ENCODE measurements at regions not wholly inside any gene's neighbourhood (a gene's known extent, or its start where the extent isn't known, plus 50 kb on each side); places are given as distances from the start of the nearest gene placed in this dataset.

GRCh38 chr12:59166457-59166856, 246.2 kb upstream of the LRIG3 start:
- TF ChIP-seq EZH2phosphoT487 (IDR thresholded peaks at IDR 0.05; ENCODE audit: borderline replicate concordance) = no peak
- TF ChIP-seq, protein P1, sequence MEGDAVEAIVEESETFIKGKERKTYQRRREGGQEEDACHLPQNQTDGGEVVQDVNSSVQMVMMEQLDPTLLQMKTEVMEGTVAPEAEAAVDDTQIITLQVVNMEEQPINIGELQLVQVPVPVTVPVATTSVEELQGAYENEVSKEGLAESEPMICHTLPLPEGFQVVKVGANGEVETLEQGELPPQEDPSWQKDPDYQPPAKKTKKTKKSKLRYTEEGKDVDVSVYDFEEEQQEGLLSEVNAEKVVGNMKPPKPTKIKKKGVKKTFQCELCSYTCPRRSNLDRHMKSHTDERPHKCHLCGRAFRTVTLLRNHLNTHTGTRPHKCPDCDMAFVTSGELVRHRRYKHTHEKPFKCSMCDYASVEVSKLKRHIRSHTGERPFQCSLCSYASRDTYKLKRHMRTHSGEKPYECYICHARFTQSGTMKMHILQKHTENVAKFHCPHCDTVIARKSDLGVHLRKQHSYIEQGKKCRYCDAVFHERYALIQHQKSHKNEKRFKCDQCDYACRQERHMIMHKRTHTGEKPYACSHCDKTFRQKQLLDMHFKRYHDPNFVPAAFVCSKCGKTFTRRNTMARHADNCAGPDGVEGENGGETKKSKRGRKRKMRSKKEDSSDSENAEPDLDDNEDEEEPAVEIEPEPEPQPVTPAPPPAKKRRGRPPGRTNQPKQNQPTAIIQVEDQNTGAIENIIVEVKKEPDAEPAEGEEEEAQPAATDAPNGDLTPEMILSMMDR (conservative IDR thresholded peaks at IDR 0.05; ENCODE audit: low read length) = no peak
- Histone ChIP-seq H3K9me2 (replicated peaks; ENCODE audit: low read depth, low read length) (no peaks in the 10 kb centered on the region), H4K20me1 (ENCODE audit: insufficient read depth, low read length, poor library complexity, severe bottlenecking) (no peaks in the 10 kb centered on the region), H3K4me3 (ENCODE audit: low read length, poor library complexity, severe bottlenecking) (no peak overlapping the region), H3K4me2 (ENCODE audit: low read depth, low read length, poor library complexity, severe bottlenecking) (no peak overlapping the region), H3K36me3 (ENCODE audit: insufficient read depth, low read length) (no peaks in the 10 kb centered on the region), H3K27me3 (ENCODE audit: insufficient read depth, low read length, poor library complexity, severe bottlenecking) (no peaks in the 10 kb centered on the region), H3K4me1 (ENCODE audit: insufficient read depth, low read length, poor library complexity, severe bottlenecking) (no peaks in the 10 kb centered on the region), H3K9ac (ENCODE audit: low read depth, low read length, poor library complexity, severe bottlenecking) (no peak overlapping the region), H2AFZ (ENCODE audit: low read length) (no peak overlapping the region), H3K9me3 (ENCODE audit: insufficient read depth, low read depth, low read length) (no peaks in the 10 kb centered on the region), H3K79me2 (ENCODE audit: insufficient read depth, low read length) (no peaks in the 10 kb centered on the region), H3F3A (ENCODE audit: low read depth) (no peaks in the 10 kb centered on the region)

DNA sequence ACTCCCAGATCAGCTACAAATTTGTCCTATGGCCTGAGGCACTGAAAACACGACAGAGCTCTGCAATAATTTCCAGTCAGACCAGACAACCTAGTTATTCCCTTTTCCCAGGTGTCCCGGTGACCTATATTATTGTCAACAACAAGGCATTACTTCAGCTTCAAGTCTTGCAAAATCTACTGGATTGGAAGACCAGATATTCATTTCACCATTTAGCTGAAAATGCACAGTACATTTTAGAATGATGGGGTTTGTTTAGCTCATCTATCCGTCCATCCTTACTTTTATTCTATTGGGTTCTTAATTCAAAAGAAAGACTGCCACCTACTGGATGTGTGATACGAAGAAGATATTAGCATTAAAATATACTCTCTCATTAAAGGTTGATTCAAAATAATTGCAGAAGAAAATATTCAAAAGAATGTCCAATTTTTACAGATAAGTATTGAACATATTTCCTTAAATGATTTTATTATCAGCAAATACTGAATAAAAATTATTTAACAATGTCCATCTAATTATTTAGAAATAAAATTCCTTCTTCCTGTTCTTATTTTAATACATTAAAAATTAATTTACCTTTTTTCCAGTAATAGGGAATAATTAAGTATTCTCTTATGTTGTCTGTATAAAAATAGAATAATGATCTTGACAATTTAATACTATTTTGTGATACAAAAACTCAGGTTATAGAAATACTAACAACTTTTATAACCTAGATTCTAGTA, 244.9 kb upstream of the LRIG3 start:
- H3K36me3 ChIP-seq (ENCODE audit: insufficient read depth, low read length) = no peaks in the 10 kb centered on the region
- H3F3A ChIP-seq (ENCODE audit: low read depth) = no peaks in the 10 kb centered on the region
- TF ChIP-seq, protein P1 (conservative IDR thresholded peaks at IDR 0.05; ENCODE audit: low read length) = peak; percentile 77
- TF ChIP-seq EZH2phosphoT487 (IDR thresholded peaks at IDR 0.05; ENCODE audit: borderline replicate concordance) = no peak
- H3K9me2 ChIP-seq (replicated peaks; ENCODE audit: low read depth, low read length) = no peaks in the 10 kb centered on the region
- no peak overlapping the region for H3K4me3 ChIP-seq (ENCODE audit: low read length, poor library complexity, severe bottlenecking)
- no peak overlapping the region for H3K4me2 ChIP-seq (ENCODE audit: low read depth, low read length, poor library complexity, severe bottlenecking)
- H3K9me3 ChIP-seq (ENCODE audit: insufficient read depth, low read depth, low read length) = no peaks in the 10 kb centered on the region
- H3K27me3 ChIP-seq (ENCODE audit: insufficient read depth, low read length, poor library complexity, severe bottlenecking) = no peaks in the 10 kb centered on the region
- no peaks in the 10 kb centered on the region for H4K20me1 ChIP-seq (ENCODE audit: insufficient read depth, low read length, poor library complexity, severe bottlenecking)
- H3K9ac ChIP-seq (ENCODE audit: low read depth, low read length, poor library complexity, severe bottlenecking) = no peak overlapping the region
- H2AFZ ChIP-seq (ENCODE audit: low read length) = no peak overlapping the region
- no peaks in the 10 kb centered on the region for H3K79me2 ChIP-seq (ENCODE audit: insufficient read depth, low read length)
- H3K4me1 ChIP-seq (ENCODE audit: insufficient read depth, low read length, poor library complexity, severe bottlenecking) = no peaks in the 10 kb centered on the region

DNA sequence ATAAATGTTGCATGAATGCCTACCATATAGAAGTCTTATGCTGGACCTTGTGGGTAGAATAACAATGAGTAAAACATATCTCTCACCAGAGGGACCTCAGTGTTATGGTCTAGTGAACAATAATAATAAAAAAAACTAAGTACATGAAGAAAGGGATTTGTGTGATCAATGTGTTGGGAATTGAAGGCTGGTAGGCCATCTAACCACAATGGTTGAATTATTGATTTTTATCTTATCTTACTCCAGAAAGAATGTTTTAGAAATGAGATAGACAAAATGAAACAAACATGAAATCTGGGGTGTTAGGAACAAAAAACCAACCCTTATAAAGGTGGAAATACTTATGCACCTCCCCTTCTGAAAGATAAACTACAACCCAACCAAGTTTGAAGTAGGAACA, 243.9 kb upstream of the LRIG3 start:
- Histone ChIP-seq H3K9me2 (replicated peaks; ENCODE audit: low read depth, low read length) (no peaks in the 10 kb centered on the region), H3K79me2 (ENCODE audit: insufficient read depth, low read length) (no peaks in the 10 kb centered on the region), H2AFZ (ENCODE audit: low read length) (no peak overlapping the region), H3K4me1 (ENCODE audit: insufficient read depth, low read length, poor library complexity, severe bottlenecking) (no peaks in the 10 kb centered on the region), H4K20me1 (ENCODE audit: insufficient read depth, low read length, poor library complexity, severe bottlenecking) (no peaks in the 10 kb centered on the region), H3K9me3 (ENCODE audit: insufficient read depth, low read depth, low read length) (no peaks in the 10 kb centered on the region), H3K4me3 (ENCODE audit: low read length, poor library complexity, severe bottlenecking) (no peak overlapping the region), H3K9ac (ENCODE audit: low read depth, low read length, poor library complexity, severe bottlenecking) (no peak overlapping the region), H3K27me3 (ENCODE audit: insufficient read depth, low read length, poor library complexity, severe bottlenecking) (no peaks in the 10 kb centered on the region), H3K36me3 (ENCODE audit: insufficient read depth, low read length) (no peaks in the 10 kb centered on the region), H3F3A (ENCODE audit: low read depth) (no peaks in the 10 kb centered on the region), H3K4me2 (ENCODE audit: low read depth, low read length, poor library complexity, severe bottlenecking) (no peak overlapping the region)
- no peak for TF ChIP-seq EZH2phosphoT487 (IDR thresholded peaks at IDR 0.05; ENCODE audit: borderline replicate concordance)
- TF ChIP-seq, protein P1 (conservative IDR thresholded peaks at IDR 0.05; ENCODE audit: low read length) = no peak
